Adrenal gland (tissue), 9 donors: ENCODE measurements at regions not wholly inside any gene's neighbourhood (a gene's known extent, or its start where the extent isn't known, plus 50 kb on each side); places are given as distances from the start of the nearest gene placed in this dataset.

Experiments used
- DNase-seq, 7 donors: peaks; one replicate each; pipeline ENCODE4 v3.0.0-alpha.2; 2019 to 2020
- H3K27ac ChIP-seq, 5 donors: fragments of 200-600 bp; sonication (generic) in 4 of 5; 1 replicate in 3 of 5; 2 replicates in 2 of 5; pipeline versions ENCODE4 v1.5.1 to v1.8.0; 2016 to 2020; ENCODE audit warnings: mild to moderate bottlenecking in 1 of 5
- H3K27me3 ChIP-seq: fragments of 200-600 bp; 2 replicates; pipeline ENCODE4 v1.8.0; 2021
- H3K36me3 ChIP-seq, 2 donors: fragments of 200-600 bp; replicated peaks in 1 of 2; 1 replicate in 1 of 2; 2 replicates in 1 of 2; pipeline versions ENCODE4 v1.5.1 to v1.8.0; 2018 to 2022
- H3K4me1 ChIP-seq, 2 donors: fragments of 200-600 bp; replicated peaks in 1 of 2; 1 replicate in 1 of 2; 2 replicates in 1 of 2; pipeline versions ENCODE4 v1.5.1 to v1.8.0; 2018 to 2021
- H3K4me3 ChIP-seq, 4 donors: fragments of 200-600 bp; sonication (generic) in 3 of 4; one replicate each; pipeline ENCODE4 v1.5.1; 2016 to 2018
- H3K9me3 ChIP-seq, 3 donors: fragments of 200-600 bp; sonication (generic) in 1 of 3; replicated peaks in 1 of 3; 1 replicate in 2 of 3; 2 replicates in 1 of 3; pipeline versions ENCODE4 v1.5.1 to v1.8.0; 2016 to 2021
- POLR2A ChIP-seq, 2 donors: fragments of 450-650 bp; IDR thresholded peaks; one replicate each; pipeline ENCODE4 v1.6.1; 2017; ENCODE audit warnings: antibody characterized with exemption in 2 of 2, mild to moderate bottlenecking in 2 of 2, moderate library complexity in 1 of 2
- WGBS, 4 donors: extraction: QIAGEN DNeasy Blood & Tissue Kit in 2 of 4; methylation state at CpG; one replicate each; pipeline versions ENCODE4 v1.1.5 to v1.1.7; 2013 to 2017; 5-methylcytosine and 5-hydroxymethylcytosine counted together
- intact Hi-C, 2 donors: fragments of 100-400 bp; cut with DNase I; formaldehyde crosslinking; loops; one replicate each; pipeline versions ENCODE4 v1.14.1 to v1.15.0; 2022 to 2023
- TF ChIP-seq, protein P1 (sequence below), 6 experiments: fragments of 450-650 bp in 4 of 6; fragments of 200-600 bp in 2 of 6; sonication (generic) in 1 of 6; IDR thresholded peaks; 1 replicate in 5 of 6; 2 replicates in 1 of 6; pipeline versions ENCODE4 v1.5.1 to v1.8.0; 2016 to 2021; ENCODE audit warnings: antibody characterized with exemption in 6 of 6, mild to moderate bottlenecking in 2 of 6, moderate library complexity in 1 of 6
- donor health status: healthy with polysubstance abuse.
- donor health status: Bipolar disorder and iron deficiency.
- donor health status: DM: yes; HTN: yes; CAD: no.
- donor health status: DM: no; HTN: no; CAD: no.
- donor health status: DM: no; HTN: no; CAD: no.

- intact Hi-C loops = no loop called here
- Histone ChIP-seq H3K36me3 (no peaks in the 10 kb centered on the region), H3K27me3 (peaks cover 12% of the 10 kb centered on the region), H3K9me3 (no peaks in the 10 kb centered on the region), H3K4me3 (no peak overlapping the region), H3K4me1 (no peaks in the 10 kb centered on the region), H3K27ac (no peak overlapping the region)
- TF ChIP-seq, protein P1, sequence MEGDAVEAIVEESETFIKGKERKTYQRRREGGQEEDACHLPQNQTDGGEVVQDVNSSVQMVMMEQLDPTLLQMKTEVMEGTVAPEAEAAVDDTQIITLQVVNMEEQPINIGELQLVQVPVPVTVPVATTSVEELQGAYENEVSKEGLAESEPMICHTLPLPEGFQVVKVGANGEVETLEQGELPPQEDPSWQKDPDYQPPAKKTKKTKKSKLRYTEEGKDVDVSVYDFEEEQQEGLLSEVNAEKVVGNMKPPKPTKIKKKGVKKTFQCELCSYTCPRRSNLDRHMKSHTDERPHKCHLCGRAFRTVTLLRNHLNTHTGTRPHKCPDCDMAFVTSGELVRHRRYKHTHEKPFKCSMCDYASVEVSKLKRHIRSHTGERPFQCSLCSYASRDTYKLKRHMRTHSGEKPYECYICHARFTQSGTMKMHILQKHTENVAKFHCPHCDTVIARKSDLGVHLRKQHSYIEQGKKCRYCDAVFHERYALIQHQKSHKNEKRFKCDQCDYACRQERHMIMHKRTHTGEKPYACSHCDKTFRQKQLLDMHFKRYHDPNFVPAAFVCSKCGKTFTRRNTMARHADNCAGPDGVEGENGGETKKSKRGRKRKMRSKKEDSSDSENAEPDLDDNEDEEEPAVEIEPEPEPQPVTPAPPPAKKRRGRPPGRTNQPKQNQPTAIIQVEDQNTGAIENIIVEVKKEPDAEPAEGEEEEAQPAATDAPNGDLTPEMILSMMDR (IDR thresholded peaks at IDR 0.05) = no peak
- TF ChIP-seq POLR2A (IDR thresholded peaks at IDR 0.05) = no peak
- DNase-seq = no peak
- WGBS, 4 donors = 81 to 91% (median 87%) methylated on average over 3 of the region's 3 CpGs
Observed at GRCh38 chr6:40172272-40172671, 238.0 kb upstream of the MOCS1 start.

DNA sequence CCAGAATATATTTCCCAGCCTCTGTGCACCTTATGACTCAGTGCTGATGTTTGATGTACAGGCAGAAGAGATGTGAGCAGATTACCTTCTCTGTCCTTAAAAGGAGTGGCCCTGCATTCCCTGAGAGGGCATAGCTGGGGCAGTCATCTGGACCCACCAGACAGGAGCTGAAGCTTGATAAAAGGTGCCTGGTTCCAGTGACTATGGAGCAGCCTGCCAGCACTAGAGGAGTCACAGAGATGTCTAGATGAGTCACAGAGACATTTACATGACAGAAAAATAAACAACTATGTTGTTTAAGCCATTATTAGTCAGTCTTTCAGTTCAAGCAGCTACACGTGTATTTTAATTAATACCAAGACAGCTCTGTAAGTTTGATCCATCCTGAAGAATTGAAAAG is 237.1 kb upstream of the MOCS1 start:
- TF ChIP-seq, protein P1 (IDR thresholded peaks at IDR 0.05) = no peak
- no peak for TF ChIP-seq POLR2A (IDR thresholded peaks at IDR 0.05)
- Histone ChIP-seq H3K4me1 (no peaks in the 10 kb centered on the region), H3K27me3 (peaks cover 12% of the 10 kb centered on the region), H3K9me3 (no peaks in the 10 kb centered on the region), H3K36me3 (no peaks in the 10 kb centered on the region), H3K4me3 (no peak overlapping the region), H3K27ac (no peak overlapping the region)
- intact Hi-C loops = no loop called here
- WGBS, 4 donors = 39 to 60% (median 45%) methylated on average over 1 of the region's 1 CpG
- DNase-seq = no peak

GRCh38 chr6:40170856-40171255 is 236.6 kb upstream of the MOCS1 start:
- H3K4me3 ChIP-seq = no peak overlapping the region
- no peak for TF ChIP-seq POLR2A (IDR thresholded peaks at IDR 0.05)
- TF ChIP-seq, protein P1 (IDR thresholded peaks at IDR 0.05) = no peak
- WGBS, 4 donors = 42 to 69% (median 51%) methylated on average over 2 of the region's 2 CpGs
- no peak for DNase-seq
- H3K9me3 ChIP-seq = no peaks in the 10 kb centered on the region
- no peaks in the 10 kb centered on the region for H3K36me3 ChIP-seq
- no peak overlapping the region for H3K27ac ChIP-seq
- no peaks in the 10 kb centered on the region for H3K4me1 ChIP-seq
- intact Hi-C loops = no loop called here
- peaks cover 8% of the 10 kb centered on the region for H3K27me3 ChIP-seq

- H3K36me3 ChIP-seq = no peaks in the 10 kb centered on the region
- H3K27ac ChIP-seq = no peak overlapping the region
- H3K9me3 ChIP-seq = no peaks in the 10 kb centered on the region
- intact Hi-C loops = no loop called here
- peaks cover 5% of the 10 kb centered on the region for H3K27me3 ChIP-seq
- no peak for DNase-seq
- no peak overlapping the region for H3K4me3 ChIP-seq
- TF ChIP-seq, protein P1 (IDR thresholded peaks at IDR 0.05) = no peak
- no peak for TF ChIP-seq POLR2A (IDR thresholded peaks at IDR 0.05)
- WGBS, 4 donors = 70 to 76% (median 74%) methylated on average over 4 to 7 of the region's 7 CpGs
- no peaks in the 10 kb centered on the region for H3K4me1 ChIP-seq
Observed at GRCh38 chr6:40169878-40170277, 235.6 kb upstream of the MOCS1 start.
